GM10266 (cell line): ENCODE measurements at regions not wholly inside any gene's neighbourhood (a gene's known extent, or its start where the extent isn't known, plus 50 kb on each side); places are given as distances from the start of the nearest gene placed in this dataset.
"Not testable (repeated sequence)": the region's sequence is repeated elsewhere in the genome, so short reads cannot be mapped to it uniquely, and the experiment has no call there.

Source experiments
- DNase-seq: peaks from one replicate; pipeline ENCODE4 v3.0.0; 2012; ENCODE audit errors: extremely low spot score
- CTCF ChIP-seq: IDR thresholded peaks from 2 replicates; pipeline ENCODE4 v1.5.1; 2012; ENCODE audit warnings: mild to moderate bottlenecking, low read depth; ENCODE audit not compliant: control insufficient read depth, insufficient read depth; ENCODE audit errors: missing control alignments

GRCh38 chr1:4227986-4228385 is 327.9 kb upstream of the C1orf174 start:
- no peak for TF ChIP-seq CTCF
- no peak for DNase-seq

GRCh38 chr1:4253935-4254334 is 353.9 kb upstream of the C1orf174 start:
- no peak for TF ChIP-seq CTCF
- DNase-seq, result no peak

- DNase-seq, result no peak
- no peak for TF ChIP-seq CTCF
These were observed 356.3 kb upstream of the C1orf174 start for GRCh38 chr1:4256351-4256750.

GRCh38 chr1:4258146-4258777 is 358.2 kb upstream of the C1orf174 start:
- not testable (repeated sequence) for DNase-seq

- TF ChIP-seq CTCF, result no peak
- no peak for DNase-seq
These were observed 361.3 kb upstream of the C1orf174 start for GRCh38 chr1:4261327-4261726.

- TF ChIP-seq CTCF, result no peak
- DNase-seq, result no peak
These were observed 362.6 kb upstream of the C1orf174 start for GRCh38 chr1:4262665-4263064.

- no peak for TF ChIP-seq CTCF
- no peak for DNase-seq
These were observed 363.6 kb upstream of the C1orf174 start for GRCh38 chr1:4263699-4264098.

- DNase-seq, result no peak
- TF ChIP-seq CTCF, result no peak
These were observed 365.8 kb upstream of the C1orf174 start for GRCh38 chr1:4265836-4266235.
